Activated T-cell treated with anti-CD3 and anti-CD28 coated beads, Interleukin-2, amount 50 U/mL, for 48 hours (primary cell): ENCODE measurements at regions not wholly inside any gene's neighbourhood (a gene's known extent, or its start where the extent isn't known, plus 50 kb on each side); places are given as distances from the start of the nearest gene placed in this dataset.

Experiments
- DNase-seq, 2 experiments: peaks; one replicate each; pipeline ENCODE4 v3.0.0-alpha.2; 2020

DNA sequence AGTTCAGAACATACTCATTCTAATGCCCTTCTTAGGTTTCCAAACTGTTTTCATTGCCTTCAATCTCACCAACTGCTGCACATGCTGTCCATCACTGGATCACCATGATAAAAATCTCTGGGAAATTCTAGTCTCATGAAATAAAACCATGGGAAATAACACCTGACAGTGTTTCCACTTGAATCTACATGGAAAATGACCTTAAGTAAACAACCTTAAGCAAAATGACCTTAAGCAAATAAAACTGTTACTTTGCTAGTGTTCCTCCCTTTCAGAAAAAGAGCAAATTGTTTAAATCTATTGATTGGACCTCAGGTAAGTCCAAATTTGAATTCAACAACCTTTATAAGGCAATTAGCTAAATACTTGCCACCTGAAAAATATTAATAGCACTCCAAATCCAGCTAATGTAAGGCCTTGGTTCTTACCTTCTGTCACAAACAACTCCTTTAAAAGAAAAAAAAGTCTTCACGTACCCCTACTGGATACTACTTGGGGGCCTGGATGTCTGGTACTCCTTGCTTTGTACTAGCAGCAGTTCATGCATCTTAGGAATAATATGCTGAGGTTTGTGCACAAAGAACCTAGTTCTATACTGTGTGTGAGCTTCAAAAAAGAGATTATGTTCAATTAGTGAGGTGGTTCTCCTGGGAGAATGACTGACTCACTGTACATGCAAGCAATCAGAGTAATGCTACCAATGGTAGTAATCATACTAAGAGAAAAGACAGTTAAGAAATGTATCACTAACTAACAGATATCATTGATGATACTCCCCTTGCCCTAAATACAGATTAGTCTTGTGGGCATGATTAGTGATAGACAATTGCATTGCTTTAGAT is 630.4 kb downstream of the PSAT1 start:
- DNase-seq: no peak

DNA sequence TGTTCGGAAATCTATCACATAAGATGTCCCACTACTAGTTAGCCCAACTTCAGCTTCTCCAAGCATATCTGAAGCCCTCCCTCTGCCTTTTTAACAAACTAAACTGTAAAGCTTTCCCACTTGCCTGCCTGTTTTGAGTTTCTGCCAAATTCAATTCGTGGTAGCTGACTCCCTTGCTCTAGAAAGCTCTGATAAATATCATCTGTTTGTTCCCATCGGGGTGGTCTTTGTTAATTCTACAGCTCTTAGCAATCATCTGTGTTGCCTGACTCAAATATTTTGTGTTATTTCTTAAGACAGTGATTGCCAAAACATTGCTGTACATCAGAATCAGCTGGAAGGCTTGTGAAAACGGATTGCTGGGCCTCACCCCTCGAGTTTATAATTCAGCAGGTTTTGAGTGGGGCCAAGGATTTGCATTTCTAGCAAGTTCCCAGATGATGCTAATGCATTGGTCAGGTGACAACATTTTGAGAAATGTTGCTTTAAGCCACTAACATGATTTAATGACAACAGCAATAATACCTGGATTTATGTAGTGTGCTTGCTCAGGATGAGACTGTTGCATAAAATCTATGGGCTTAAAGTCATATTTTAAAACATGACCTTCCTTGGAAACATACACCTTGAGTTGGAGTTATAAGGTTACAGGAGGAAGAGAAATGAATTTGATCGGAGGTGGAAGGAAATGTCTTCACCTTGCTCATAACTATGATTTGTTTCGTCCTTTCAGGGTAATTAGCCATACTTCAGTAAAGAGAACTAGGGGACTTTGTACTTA is 631.9 kb downstream of the PSAT1 start:
- no peak for DNase-seq

DNA sequence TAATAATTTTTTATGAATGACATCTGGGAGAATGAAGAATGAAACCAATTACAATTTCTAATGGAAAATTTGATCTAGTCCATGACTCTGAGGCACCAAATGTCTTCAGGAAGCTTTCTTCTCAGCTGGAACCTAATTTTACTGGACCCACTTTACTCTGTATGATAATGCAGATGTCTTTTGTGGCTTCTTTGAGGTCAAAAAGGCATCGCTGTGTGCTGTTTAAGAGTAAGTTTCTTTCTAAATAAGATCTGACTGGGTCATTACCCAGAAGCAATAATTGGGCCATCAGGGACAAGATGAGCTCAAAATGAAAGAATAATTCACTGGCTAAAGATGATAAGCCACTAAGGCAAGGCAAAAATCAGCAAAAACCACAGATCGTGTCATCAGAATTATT is 633.4 kb downstream of the PSAT1 start:
- DNase-seq: no peak

DNA sequence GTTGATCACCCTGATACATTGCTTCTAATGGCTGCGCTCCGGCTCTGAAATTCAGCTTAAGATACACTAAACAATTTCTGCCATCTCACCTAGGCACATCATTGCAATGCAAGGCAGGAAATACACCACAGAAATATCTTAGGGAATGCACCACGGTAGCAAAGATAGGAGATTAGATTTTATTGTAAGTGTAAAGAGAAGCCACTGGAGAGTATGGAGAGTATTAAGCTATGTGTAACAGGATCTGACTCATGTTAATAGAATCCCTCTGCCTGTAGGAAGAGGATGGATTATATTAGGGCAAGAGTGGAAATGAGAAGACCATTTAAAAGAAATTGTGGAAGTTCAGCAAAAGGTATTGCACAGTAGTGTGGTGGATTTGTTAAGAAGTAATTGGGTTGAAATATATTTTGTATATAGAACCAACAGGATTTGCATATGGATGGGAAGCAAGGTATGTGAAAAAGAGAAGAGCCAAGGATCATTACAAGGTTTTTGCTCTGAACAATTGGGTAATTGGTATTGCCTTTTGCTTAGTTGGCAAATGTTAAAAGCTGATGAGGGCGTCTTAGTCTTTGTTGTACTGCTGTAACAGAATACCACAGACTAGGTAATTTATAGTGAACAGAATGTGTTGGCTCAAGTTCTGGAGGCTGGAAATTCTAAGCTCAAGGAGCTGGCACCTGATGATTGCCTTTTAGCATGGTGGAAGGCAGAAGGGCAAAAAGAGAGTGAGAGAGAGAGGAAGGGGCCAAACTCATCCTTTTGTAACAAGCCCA is 636.1 kb downstream of the PSAT1 start:
- no peak for DNase-seq

DNA sequence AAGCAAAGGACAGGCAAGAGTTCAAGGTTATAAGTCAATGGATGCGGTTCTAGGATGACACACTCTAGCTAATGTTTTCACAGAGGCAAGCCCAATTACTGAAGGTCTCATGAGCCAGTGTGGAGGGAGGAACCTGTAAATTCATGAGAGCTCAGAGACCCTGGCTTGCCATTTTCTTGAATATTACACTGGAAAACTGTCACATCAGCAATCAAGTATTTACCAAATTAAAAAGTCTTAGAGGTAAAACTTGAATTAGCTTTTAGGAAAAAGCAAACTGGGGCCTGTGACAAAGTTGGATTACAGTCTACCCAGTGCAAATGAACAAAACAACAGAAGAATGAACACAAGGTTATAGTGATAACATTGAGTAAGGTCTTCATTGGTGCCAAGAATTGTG is 636.9 kb upstream of the TLE4 start:
- no peak for DNase-seq

DNA sequence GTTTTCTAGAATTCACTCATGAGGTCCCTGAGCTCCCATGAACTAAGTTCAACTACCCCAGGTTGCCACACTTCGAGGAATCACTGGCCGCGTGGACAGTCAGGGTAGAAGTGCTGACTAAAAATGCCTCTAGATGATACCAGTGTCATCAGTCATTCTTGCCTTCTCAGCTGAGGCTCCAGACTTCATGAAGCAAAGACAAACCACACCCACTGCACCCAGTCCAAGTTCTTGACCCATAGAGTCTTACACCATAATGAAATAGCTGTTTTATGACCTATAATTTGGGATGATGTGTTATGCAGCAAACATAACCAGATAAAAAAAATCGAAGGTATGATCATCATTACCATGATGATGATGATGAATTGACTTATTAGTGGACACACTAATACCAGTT is 632.9 kb upstream of the TLE4 start:
- DNase-seq: no peak

DNA sequence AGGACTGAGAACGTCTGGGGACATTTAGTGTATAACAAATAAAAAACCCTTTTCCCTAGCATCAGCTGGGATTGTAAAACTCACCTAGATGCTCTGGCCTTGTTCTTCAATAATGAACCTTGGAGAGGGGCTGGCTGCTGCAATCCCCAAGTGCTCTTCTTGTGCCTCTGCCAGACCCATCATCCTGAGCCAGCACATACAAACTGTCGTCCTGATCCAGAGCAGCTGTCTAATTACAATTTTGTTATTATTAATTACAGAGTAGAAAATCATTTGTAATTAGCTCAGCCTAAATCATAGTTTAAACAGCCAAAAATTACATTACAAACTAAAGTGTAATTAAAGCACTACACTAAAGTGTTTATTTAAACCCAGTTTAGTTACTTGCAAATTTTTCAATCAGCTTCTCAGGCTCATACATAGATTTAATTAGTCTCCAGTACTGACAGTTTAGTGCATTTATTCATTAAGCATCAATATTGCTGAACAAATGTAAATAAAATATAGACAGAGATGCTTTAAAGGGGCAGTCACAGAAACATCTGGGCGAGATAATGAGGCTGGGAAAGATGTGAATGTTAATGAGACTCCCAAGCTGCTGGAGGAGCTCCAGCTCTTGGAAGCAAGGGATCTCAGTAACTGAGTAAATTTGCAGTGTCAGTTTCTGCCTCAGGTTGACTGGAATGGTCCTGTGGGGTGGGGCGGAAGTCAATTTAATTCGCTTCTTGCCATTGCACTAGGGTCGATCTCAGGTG is 632.3 kb upstream of the TLE4 start:
- DNase-seq: no peak

DNA sequence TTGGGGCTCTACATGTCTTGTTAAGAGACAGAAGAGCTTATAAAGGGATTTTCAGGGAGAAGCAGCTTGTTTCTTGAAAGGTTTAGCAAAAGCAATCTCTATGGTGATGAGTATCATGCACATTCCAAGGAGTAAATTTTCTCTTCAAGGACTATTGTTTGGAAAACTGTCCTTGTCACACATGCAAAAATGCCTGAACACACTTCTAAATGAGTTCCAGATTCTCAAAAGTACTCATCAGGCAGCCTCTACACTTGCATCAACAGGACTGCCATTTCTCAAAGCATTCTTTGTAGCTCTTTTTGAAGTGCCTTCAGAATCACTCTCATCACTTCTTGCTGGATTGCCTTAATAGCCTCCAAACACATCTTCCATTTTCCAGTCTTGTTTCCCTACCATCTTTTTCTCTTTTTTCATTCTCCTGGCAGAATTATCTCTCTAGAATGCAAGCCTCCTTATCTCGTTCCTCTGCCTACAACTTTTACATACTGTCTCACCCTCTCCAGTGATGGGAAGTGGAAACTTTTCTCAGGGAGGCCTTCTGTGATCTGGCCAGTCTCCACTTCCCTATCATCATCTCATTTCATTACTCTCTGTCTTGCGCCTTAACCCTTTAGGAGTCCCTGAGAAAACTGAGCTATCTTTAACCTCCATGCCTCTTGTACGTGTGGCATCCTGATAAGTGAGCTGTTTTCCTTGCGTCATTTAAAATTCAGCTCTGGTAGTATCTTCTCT is 631.5 kb upstream of the TLE4 start:
- DNase-seq: no peak

DNA sequence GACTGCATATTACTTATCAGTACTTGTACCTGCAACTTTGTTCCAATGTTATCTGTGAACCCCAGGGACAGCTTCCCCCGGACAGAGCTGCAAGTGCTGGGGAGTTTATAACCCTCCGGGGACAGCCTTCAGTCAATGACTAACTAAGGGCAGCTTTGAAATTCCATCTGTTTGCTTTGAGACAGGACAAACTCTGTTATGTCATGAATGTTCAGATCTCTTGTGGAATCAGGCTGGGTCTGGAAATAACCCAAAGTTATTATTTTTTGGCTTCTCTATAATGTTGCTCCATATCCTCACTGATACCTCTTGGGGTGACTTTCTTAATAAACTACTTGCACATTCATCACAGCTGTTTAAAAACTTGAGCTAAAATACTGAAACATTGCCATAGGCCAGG is 617.5 kb upstream of the TLE4 start:
- DNase-seq: no peak

DNA sequence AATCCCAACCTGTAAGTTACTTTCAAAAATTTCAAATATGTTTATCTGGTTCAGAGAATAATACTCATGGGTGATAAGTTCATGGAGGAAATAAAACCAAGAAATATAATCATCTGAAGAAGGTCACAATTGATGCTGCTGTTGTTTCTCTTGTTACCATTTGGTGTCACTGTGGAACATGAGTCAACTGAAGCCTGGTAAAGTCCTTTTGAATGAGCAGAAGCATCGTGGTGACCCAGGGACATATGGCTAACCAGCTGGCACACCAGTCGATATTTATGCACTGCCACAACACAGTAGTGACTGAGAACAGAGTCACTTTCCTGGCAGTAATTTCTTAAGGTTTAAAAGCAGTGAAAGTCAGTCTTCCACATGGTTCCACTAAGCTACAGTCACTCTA is 612.9 kb upstream of the TLE4 start:
- no peak for DNase-seq

DNA sequence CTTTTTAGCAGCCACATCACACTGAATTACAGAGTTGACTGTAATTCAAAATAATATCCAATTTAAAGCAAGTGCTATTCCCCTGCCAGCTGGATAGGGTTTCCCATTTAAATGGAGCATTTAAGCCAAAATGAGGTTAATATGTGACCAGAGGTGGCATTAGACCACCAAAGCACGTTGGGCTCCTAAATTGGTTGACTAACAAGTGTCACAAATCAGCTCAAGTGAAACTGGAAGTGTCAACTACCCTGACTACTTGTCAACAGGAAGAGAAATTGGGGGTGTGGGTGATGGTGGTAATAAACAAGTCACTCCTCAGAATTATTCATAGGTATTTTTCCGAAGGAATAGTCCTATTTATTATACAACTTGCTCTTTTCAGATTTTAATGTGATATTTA is 609.6 kb upstream of the TLE4 start:
- no peak for DNase-seq

DNA sequence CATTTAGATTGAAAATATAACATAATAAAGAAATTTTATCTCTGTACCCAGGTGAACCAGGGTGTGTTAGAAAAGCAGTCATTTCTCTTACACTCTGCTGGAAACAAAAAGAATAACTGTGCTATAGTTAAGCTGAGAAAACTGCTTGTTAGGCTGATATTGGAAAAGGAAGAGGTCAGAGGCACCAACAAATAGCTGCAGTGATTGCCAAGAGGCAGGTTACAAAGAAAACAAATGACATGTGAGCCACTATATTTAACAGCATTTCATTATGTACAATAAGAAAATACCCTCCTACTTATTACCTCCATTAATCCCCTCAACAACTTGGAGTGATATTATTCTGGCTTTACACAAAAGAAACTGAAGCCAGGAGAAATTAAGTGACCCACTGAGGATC is 607.9 kb upstream of the TLE4 start:
- no peak for DNase-seq

DNA sequence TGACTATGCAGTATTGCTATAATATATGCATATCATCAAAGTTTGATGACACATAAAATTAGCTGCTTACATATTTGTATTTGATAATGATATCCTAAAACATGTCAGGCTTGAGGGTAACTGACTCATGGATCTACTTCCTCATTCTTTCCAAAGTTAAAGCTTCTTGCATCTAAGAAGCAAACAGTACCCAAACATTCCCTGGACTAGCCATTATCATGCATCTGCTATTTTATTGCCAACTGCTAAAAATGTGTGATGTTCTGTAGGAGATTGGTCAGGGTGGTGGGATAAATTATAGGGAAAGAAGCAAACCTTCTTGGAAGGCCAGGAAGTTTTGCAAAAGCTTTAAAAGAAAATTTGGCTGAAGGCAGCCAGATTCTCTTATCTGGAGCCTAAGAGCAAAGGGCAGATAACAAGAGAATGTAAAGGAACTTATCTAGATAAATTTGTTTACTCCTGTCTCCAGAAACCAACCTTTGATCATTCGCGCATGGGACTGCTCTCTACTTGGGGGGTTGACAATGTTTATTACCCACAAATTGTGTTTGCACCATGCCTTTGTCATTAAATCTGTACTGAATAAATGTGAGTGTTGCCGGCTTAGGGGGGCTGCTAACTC is 604.1 kb upstream of the TLE4 start:
- no peak for DNase-seq

DNA sequence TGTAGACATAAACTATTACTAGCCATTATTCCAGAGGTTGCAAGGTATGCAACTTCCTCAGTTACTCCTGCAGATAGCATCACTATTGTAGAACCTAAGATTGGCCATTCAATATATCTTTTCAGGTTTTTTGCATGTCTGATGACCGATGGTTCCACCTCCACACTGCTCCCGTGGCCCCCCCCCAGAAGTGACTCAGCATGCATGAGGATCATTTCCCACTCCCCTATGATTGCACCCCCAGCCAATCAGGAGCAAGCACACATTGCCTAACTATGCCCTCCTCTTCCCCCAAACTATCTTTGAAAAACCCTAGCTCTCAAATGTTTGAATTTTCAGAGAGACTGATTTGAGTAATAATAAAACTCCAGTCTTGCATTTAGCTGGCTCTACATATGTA is 601.4 kb upstream of the TLE4 start:
- DNase-seq: no peak

DNA sequence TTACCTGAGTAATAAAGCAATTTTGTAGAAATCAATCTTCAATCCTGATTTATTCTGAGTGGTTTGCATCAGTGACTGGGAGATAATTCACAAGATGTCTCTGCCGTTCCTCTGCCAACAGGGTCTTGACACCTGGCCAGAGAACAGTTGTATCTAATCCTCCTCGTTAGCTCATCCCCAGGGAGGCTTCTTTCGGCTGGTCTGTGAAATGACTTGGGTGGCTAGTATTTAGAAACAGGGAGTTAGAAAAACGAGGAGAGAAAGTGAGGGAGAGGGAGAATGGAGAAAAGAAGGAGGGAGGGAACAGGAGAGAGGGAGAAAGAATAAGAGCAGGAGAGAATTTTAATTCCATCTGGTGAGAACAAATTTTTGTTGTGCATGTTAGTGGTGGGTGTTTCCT is 600.2 kb upstream of the TLE4 start:
- no peak for DNase-seq

DNA sequence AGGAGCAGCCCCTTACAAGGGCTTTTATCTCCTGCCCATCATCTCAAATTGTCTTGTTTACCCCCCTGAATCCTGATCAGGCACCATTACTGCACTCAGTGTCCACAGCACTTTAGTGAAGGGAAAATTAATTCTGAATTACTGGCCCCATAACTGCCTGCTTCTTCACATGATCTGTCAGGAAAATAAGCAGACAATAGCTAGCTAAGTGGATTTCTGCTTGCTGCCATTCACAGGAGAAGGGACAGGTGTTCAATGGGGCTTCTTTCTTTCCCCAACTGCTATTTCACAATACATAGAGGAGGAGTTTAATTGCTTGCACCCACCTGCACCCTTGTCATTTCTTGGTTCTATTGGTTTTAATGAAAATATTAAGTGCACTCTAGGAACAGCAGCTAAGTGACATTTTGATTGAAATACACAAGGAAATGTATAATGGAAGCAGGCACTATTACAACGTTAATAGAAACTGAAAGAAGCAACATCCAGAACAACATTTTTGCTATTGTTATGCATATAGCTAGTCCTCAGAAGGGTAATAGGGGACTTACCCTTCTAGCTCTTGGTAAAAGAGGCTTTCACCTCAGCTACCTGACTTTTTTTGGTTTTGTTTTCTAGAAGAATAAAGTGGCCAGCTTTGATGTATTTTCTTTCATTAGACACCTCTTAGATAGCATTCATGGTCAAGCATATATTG is 599.3 kb upstream of the TLE4 start:
- no peak for DNase-seq

DNA sequence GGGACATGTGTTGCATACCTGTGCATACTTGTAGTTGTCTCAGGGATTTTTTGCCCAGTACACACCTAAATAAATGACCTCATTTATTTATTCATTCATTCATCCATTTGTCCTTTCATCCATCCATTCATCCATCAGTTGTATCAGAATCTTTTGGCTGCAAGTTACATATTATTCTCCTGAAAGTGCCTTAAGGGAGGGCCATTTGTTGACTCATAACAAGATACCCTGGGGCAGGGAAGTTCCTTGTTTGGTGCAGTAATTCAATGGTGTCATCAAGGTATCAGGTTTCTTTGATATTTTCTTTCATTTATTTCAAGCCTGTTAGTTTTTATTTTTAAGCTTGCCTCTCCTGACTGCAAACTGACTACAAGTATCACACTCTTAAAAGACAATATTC is 597.9 kb upstream of the TLE4 start:
- no peak for DNase-seq

DNA sequence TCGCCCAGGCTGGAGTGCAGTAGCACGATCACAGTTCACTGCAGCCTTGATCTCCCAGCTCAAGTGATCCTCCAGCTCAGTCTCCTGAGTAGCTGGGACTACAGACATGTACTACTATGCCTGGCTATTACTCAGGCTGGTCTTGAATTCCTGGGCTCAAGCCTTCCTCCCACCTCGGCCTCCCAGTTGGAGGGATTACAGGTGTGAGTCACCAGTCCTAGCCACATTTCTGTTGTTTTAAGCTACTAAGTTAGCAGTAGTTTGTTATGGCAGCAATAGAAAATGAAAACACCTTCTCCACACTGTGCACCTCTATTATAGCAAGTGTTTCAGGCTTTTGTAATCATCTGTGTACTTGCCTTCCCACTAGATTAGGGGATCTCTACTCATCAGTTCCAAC is 588.9 kb upstream of the TLE4 start:
- no peak for DNase-seq

DNA sequence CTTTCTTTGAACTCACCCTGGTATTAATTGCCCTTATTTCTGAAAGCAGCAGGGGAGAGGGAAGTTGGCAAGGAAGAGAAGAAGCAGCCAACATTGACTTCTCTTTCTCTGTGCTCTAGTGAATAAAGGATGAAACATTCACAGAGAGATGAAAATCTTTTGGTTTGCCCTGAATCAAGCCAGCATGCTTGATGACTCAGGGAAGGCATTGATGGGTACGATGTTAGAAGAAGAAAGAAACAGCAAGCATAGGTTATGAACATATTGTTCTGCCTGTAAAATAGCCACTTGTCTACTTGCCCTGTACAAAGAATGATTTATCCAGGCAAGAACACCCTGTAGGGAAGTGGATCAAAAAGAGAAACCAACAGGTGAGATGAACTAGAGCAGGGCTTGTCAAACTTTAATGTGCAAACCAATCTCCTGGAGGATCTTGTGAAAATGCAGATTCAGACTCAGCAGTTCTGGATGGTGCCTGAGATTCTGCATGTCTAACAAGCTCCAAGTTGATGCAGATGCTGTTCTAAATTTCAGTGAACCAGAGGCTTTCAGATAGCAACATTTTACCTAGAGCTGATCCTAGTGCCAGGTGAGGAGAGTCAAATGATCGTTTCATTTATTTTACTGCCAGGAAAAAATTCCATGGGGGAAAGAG is 586.6 kb upstream of the TLE4 start:
- DNase-seq: no peak

DNA sequence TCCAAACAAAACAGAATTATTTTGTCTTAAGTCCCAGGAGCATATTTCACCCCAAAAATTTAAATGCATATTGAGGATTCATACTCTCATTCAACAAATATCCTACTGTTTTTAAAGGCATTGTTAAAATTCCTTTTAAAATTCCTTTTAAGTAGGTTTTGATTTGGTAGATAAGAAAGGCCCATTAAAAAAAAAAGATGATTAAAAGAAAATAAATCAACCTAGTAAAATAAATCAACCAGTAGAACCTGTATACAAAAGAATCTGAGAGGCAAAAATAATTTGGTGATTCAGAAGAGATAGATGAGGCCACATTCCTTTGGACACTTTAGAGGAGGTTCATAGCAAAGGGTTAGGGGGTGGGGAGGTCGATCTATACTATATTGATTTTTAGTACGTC is 585.3 kb upstream of the TLE4 start:
- no peak for DNase-seq
